GM12873 (cell line): ENCODE measurements at regions not wholly inside any gene's neighbourhood (a gene's known extent, or its start where the extent isn't known, plus 50 kb on each side); places are given as distances from the start of the nearest gene placed in this dataset.

Experiments
- TF ChIP-seq, protein P1 (sequence below): IDR thresholded peaks from 2 replicates; pipeline ENCODE4 v1.5.1; 2012; ENCODE audit warnings: low read depth, mild to moderate bottlenecking, moderate library complexity, low read length, control low read depth; ENCODE audit not compliant: insufficient read depth; ENCODE audit errors: missing control alignments

DNA sequence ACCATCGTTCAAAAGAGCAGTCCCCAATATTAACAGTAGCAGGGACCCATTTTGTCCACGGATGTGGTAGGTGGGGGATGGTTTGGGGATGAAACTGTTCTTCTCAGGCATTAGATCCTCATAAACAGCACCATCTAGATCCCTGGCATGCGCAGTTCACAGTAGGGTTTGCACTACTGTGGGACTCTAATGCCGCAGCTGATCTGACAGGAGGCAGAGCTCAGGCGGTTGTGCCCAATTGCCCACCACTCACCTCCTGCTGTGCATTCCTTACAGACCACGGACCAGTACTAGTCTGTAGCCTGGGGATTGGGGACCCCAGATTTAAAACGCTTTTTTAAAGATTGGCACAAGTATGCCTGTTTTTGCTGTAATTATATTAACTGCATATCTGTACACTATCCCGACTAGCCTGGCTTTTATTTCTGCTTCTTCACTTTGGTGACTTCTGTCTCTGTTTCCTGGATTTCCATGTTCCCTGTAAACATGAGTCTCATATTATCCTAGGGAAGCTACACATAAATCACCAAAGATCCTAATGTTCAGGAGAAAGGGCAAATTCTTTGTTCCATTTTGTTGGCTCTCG lies 163.3 kb upstream of the AKR1E2 start:
- TF ChIP-seq, protein P1, sequence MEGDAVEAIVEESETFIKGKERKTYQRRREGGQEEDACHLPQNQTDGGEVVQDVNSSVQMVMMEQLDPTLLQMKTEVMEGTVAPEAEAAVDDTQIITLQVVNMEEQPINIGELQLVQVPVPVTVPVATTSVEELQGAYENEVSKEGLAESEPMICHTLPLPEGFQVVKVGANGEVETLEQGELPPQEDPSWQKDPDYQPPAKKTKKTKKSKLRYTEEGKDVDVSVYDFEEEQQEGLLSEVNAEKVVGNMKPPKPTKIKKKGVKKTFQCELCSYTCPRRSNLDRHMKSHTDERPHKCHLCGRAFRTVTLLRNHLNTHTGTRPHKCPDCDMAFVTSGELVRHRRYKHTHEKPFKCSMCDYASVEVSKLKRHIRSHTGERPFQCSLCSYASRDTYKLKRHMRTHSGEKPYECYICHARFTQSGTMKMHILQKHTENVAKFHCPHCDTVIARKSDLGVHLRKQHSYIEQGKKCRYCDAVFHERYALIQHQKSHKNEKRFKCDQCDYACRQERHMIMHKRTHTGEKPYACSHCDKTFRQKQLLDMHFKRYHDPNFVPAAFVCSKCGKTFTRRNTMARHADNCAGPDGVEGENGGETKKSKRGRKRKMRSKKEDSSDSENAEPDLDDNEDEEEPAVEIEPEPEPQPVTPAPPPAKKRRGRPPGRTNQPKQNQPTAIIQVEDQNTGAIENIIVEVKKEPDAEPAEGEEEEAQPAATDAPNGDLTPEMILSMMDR = no peak

DNA sequence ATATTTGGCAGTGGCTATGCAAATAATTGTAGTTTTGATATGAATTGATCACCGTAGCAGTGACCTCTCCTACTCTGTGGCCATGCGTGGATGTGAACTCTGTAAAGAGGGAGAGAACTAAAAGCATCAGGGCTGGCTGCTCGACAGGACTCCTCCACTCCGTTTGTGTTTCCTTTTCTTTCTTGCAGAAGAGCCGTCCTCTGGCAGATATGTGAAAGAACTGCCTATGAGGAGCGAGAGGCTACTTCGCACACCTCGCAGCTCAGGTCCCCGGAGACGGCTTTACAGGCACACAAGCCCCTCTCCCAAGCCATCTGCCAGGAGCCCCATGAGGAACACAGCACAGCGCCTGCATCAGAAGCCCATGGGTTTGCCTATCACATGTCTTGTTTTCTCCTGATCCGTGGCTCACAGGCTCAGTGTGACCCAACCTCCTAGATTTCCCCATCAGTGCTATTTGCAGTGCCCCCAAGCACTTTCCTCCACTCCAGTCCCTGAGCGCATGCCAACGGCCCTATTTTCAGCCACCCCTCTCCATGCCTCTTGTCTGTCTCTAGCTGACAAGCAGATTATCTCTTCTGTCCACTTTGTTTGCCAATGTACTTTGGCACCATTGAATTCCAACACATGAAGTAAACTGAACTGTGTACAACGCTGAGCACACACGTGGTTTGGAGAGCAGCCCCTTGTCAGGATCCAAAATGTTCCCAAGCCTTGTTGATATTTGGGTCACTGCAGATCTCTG lies 164.3 kb upstream of the AKR1E2 start:
- TF ChIP-seq, protein P1 = no peak

DNA sequence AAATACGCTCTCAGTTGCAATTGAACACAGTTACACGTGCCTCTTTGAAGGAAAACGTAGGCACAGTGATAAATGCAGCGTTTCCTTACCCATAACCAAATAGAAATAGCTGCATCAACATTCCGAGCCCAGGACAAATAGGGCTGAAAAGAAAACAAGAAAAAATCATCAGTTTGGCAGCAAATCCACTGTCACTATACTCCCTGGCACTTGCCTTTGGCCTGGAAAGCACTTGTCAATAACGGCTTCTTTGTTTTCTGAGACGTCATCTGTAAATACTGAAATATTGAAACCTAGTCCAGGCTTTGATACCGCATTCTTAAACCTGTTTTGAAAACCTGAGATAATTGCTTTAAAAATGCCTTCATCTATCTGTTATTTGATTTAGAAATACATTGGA lies 167.2 kb upstream of the AKR1E2 start:
- TF ChIP-seq, protein P1 = no peak

DNA sequence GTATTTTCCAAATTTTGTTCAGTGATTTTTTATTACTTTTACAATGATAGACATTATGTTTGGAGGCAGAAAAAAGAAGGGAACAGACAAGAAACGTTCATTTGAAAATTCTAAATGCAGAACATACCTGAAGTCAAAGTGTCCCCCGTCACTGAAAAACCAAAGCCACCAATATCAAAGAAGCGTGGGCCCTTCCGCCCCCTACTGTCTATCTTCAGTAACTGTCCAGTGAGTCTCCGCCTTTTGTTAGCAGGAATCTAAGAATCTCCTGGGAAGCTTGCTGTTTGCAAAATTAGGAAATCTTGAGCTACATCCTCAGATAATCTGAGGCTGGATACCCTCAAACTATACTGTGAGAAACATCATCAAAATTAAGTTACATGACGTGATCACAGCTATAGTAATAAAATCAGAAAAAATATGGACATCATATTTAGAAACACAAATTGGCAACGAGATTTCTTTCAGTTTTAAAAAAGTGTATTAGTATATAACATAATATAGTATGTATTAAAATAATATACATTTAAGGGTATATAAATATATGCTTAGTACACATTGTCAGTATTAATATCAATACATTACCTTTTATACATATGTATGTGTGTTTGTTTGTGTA lies 169.3 kb upstream of the AKR1E2 start:
- TF ChIP-seq, protein P1 = peak; percentile 83

DNA sequence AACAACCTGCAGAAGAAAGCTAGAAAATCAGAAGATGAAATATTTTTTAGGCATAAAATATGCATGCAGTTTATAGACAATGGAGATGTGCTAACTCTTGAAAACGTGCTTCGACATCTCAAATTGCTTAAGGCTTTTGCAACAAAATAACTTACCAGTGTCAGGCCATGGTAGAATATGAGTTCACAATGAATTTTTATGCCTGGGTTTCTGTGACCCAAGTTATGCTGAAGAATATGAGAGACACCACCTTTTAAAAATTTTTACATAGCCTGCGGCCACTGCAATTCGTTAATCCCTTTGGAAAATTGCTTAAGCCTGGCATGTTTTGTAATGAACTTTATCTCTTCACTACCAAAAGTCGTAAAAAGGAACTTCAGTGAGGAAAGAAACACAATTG lies 170.1 kb upstream of the AKR1E2 start:
- TF ChIP-seq, protein P1 = no peak

DNA sequence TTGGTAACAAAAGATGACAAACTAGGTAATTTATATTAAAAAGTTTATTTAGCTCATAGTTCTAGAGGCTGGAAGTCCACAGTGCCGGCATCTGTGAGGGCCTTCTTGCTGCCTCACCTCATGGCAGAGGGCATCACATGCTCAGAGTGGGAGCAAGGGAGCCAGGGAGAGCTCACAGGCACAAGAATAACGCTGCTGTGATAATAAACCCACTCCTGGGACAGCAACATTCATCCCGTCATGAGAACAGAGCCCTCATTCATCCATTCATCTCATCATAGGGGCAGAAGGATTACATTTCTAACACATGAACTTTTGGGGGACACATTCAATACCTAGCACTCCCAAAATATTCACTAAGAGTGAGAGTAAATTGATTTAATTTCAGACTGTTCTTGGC lies 170.6 kb upstream of the AKR1E2 start:
- TF ChIP-seq, protein P1 = no peak

DNA sequence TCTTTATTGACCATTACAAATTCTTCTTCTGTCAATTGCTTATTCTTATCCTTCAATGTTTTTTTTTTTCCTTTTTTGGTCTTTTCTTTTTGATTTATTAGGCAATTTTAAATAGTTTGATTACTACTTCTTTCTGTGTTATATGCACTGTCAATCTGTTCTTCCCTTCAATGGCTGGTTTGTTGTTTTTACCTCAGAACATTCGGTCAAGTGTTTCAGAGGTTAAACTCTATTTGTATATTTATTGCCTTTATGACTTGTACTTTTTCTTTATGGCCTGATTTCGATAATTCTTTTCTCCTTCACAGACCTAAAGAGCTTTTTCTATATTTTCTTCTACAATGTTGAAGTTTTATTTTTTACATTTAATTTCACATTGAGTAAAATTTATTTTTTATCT lies 171.5 kb upstream of the AKR1E2 start:
- TF ChIP-seq, protein P1 = no peak
